T47D (cell line): ENCODE measurements at regions not wholly inside any gene's neighbourhood (a gene's known extent, or its start where the extent isn't known, plus 50 kb on each side); places are given as distances from the start of the nearest gene placed in this dataset.

Experiments
- DNase-seq, 2 experiments: peaks; one replicate each; pipeline versions ENCODE4 v3.0.0 to v3.0.0-alpha.2; 2011 to 2012; ENCODE audit warnings: low read depth in 1 of 2, low spot score in 1 of 2
- JUND ChIP-seq: IDR thresholded peaks from 2 replicates; pipeline ENCODE4 v1.6.1; 2012; ENCODE audit warnings: low read depth
- in situ Hi-C: cut with HindIII; loops from 2 replicates; pipeline ENCODE4 v1.10.0; 2016; ENCODE audit warnings: low sequenced_read_pairs, low pct_unique_long_range_greater_than_20kb

DNA sequence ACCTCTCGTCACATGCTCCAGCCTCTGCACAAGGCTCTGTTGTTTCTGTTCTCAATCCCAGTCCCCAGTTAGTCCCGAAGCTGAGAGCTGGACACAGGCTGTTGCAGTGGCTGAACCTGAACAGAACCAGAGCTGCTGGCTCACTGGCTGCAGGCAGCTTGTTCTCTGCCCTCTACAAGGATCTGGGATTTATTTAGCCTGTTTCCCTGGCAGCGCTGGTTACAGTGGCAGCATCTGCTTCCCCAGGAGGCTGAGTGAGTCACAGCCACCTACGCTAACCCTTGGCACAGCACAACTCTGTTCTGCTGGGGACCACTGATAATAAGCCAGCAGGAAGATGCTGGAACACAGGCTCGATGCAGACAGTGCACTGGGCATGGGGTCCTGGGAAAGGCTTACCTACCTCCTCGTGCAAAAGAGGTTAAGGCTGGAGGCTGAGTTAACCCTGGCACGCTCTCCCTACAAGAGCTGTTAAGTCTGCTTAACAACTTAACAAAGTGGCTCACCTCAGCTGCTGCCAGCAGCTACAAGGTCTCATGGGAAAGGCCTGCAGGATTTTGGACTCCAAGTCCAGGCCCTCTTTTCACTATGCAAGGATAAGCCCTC, 299.6 kb downstream of the PCNX1 start:
- no peak for TF ChIP-seq JUND
- in situ Hi-C loops, result no loop called here
- no peak for DNase-seq

DNA sequence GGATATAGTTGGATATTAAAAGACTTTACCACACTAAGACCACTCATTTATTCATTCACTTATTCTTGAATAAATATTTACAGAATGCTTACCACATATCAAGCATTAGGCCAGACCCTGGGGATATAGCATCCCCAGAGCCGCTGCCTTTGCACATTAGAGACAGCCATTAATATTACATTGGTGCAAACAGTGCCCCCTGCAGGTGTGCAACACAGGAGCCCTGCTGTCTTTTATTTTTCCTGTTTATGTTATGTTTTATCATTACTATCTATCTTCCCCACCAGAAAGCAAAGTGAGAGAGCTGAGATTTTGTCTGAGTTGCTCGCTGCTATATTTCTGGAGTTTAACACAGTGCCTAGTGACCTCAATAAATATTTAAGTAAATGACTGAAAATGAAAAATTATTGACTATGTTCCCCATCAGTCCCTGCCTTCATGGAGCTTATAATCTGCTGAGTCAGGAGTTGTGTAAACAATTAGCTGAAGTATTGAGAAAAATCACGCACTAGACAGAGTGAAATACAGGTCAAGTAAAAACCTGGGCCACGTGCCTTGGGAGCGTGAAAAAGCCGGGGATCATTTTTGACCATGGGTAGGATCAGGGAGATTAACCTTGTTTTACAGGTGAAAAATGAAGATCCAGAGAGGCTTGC, 301.6 kb downstream of the PCNX1 start:
- DNase-seq, result no peak
- no peak for TF ChIP-seq JUND
- in situ Hi-C loops, result no loop called here

DNA sequence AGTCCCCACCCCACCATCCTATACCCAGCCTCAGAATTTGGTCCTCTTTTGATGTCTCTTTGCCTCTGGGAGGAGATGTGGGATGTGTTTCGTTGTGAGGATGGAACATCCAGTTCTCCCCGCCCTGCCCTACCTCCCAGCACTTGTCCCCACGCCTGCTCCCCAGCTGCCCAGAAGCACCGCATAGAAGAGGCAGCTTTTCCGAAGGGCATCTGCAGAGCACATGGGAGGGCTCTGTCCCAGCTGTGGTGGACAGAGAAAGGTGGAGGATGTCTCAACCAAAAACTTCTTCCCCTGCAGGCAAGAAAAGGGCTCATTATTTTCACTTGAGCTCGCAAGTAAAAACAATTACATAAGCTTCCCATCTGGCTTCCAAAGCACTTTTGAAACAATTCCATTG, 302.6 kb downstream of the PCNX1 start:
- no peak for DNase-seq
- in situ Hi-C loops, result no loop called here
- no peak for TF ChIP-seq JUND

DNA sequence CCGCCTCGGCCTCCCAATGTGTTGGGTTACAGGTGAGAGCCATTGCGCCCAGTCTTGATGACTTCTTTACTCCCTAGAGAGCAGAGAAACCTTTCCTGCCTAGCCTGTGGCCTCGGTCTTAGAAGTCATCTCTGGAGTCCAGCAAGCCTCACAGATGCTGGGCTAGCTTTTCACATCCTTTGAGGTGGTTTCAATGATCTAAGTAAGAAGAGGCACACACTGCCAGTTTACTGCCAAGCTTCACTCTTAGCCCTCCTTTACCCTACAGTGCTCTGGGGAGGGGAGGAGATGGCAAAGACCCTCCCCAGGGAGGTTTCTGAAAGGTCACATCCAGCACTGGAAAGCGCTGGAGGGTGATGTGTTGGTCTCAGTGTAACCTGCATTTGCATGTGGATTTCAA, 304.8 kb downstream of the PCNX1 start:
- in situ Hi-C loops, result no loop called here
- TF ChIP-seq JUND, result no peak
- no peak for DNase-seq

DNA sequence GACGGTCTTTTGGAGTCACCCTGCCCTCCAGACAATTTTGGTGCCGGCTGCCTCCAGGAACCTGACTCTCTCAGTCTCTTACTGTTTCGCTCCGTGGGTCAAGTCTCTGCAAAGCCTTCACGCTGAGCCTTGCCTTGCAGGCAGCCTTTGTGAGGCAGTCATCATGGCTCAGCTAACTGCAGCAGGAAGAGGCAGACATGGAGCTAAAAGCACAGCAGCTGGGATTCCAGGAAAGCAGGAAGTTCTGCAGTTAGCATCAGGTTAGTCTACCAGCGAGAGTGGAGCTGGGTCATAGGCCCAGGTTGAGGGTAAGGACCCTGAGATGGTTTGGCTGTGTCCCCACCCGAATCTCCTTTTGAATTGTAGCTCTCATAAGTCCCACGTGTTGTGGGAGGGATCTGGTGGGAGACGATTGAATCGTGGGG, 305.4 kb downstream of the PCNX1 start:
- DNase-seq, result no peak
- no peak for TF ChIP-seq JUND
- in situ Hi-C loops, result no loop called here

DNA sequence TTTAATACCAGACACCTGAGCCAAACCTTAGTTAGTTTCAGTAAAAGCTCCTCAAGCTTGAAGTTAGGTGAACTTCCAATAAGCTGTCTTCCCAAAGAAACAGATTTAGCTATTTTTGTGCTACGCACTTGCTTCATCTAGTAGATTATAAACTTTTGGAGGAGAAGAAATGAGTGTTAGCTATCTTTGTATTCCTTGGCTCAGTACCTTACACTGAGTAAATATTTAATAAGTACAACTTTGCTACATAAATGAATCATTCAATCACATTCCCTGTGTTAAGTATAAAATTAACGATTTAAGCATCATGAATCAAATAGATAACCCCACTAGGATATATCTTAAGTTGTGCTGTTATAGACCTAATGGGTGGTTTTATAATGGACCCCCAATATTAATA, 307.0 kb downstream of the PCNX1 start:
- DNase-seq, result no peak
- in situ Hi-C loops, result no loop called here
- no peak for TF ChIP-seq JUND

DNA sequence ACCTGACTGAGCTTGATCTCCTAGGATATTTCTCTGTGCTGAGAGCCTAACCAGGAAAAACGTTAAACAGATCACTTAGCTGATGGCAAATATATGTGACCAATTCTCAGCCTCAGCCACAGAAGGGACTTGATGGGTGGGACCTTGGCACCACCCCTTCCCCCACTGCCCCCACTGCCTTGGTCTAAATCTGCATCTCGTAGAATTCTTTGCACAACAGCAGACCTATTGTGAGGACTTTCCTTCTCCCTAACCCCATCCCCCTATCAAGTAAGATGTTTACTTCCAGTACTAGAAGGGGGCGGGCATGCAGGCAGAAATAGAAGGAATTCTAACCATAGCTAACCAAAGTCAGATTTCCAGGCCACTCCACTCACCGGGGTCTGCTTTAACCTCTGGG, 313.2 kb downstream of the PCNX1 start:
- DNase-seq, result no peak
- in situ Hi-C loops, result no loop called here
- no peak for TF ChIP-seq JUND

DNA sequence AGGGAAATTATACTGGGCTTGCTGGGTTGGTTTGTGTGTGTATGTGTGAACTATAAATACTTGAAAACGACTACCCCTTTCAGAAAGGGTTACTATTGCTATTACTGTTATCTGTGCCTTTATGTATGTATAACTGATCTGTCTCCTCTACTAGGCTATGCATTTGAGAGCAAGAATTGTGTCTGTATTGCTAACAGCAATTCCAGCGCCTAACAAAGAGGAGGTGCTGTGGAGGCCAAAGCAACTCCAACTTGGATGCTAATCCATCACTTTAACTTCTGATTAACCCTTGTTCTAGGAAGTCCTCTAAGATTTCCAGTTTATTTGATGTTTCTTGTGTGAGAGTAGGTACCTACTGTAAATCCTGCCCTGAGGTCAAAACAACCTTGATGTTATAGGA, 313.9 kb downstream of the PCNX1 start:
- in situ Hi-C loops, result no loop called here
- TF ChIP-seq JUND, result no peak
- DNase-seq, result no peak

DNA sequence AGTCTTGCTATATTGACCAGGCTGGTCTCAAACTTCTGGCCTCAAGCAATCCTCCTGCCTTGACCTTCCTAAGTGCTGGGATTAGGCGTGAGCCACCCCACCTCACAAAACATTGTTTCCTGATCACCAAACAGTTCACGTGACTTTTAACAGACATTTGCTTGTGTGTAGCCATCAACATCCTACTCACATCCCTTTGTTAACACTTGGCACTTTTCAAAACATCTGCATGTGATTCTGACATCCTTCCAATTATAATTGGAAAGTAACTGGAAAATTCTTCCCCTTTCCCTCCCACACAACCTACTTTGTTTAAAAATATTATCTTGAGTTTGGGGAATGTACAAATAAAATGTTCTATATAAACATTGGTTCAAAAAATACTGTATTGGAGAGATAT, 317.9 kb downstream of the PCNX1 start:
- TF ChIP-seq JUND, result no peak
- in situ Hi-C loops, result no loop called here
- DNase-seq, result no peak

DNA sequence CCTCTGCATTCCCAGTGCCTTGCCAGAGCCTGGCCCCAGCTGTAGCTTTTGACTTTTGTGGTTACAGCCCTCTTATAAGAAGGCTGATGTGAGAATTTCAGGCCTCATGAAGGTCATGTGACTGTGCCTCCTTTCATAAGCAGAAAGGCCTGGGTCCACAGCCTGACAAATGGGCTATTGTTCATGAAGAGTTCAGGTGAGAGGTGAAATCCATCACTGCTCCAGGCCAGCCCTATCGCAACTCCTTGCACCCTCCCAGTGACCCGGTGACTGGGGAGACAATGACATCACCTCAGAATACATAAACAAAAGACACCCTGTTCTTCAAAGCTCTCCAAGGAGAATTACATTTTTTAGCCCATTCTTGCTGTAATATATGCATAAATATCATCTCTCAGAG, 321.5 kb downstream of the PCNX1 start:
- in situ Hi-C loops, result no loop called here
- TF ChIP-seq JUND, result no peak
- DNase-seq, result no peak

DNA sequence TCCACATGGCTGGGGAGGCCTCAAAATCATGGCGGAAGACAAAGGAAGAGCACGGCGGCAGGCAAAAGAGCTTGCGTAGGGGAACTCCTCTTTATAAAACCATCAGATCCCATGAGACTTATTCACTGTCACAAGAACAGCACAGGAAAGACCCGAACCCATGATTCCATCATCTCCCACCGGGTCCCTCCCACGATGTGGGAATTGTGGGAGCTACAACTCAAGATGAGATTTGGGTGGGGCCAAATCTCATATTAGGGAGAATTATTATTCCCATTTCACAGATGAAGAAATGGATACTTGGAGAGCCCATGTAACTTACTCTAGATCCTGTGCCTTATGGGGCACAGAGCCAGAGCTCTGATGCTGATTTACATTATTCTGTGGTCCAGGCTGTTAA, 322.6 kb downstream of the PCNX1 start:
- TF ChIP-seq JUND, result no peak
- in situ Hi-C loops, result no loop called here
- DNase-seq, result no peak

DNA sequence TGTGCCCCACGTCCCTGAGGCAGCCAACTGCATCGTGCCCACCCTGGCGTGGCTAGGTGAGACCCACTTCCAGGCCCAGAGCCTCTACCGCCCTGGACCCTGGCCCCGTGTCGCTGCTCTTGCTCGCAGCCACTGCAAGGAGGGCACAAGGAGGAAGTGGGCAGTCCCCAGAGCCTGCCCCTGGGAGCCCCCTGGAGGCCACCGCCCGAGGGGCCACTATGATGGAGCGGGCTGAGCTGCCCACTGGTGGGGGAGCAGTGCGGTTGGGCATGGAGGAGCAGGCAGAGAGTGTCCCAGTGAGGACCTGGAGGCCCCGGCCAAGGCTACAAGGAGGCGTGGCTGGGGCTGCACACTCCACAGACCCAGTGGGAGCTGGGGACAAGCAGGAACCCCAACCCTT, 323.6 kb downstream of the PCNX1 start:
- no peak for DNase-seq
- TF ChIP-seq JUND, result no peak
- in situ Hi-C loops, result no loop called here

DNA sequence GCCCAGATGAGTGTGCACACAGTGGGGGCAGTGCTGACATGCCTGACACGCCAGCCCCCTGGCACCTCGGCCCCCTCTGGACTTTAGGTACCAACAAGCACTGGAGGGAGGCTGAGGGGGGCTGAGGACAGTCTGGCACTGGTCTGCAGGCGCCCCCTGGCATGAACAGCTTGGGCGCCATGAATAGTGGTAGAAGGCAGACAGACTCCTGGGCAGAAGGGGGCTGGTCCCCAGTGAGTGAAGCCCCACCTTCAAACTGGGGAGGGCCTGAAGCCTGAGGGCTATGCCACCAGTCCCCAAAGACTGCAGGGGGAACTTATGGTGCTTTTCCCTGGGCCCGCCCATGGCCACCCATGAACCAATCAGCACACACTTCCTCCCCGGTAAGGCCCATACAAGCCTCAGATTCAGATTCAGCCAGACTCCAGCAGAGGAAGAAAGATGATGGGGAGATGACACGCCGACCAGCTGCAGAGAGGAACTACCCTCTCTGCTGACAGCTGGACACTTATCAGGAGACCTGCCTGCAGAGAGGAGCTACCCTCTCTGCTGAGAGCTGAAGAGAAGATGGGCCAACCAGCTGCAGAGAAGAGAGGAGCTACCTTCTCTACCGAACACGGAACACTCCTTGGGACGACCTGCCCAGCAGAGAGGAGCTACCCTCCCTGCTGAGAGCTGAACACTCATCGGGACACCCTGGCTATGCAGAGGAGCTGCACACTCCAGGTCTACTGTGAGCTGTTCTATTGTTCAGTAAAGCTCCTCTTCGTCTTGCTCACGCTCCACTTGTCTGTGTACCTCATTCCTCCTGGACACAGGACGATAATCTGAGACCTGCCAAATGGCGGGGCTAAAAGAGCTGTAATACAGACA, 324.5 kb downstream of the PCNX1 start:
- no peak for DNase-seq
- in situ Hi-C loops, result no loop called here
- no peak for TF ChIP-seq JUND
